IMR-90 (cell line): ENCODE measurements at regions not wholly inside any gene's neighbourhood (a gene's known extent, or its start where the extent isn't known, plus 50 kb on each side); places are given as distances from the start of the nearest gene placed in this dataset.

Experiments
- ATAC-seq: fragments of 200-7000 bp; cut with Tn5 transposase; 2 replicates; pipeline ENCODE4 v1.9.1; 2020; ENCODE audit warnings: low read depth, mild to moderate bottlenecking, moderate library complexity
- BruUV-seq: library from RNA; stranded (reverse); fragments of 400-500 nt; replicated peaks from 2 replicates; lab custom pipeline; 2021; lab: Mats Ljungman, UMichigan
- CTCF ChIA-PET: fragments of 300-600 bp; formaldehyde crosslinking; extraction: SDS; loops from one replicate; lab custom pipeline; 2021; ENCODE audit warnings: antibody characterized with exemption; lab: Yijun Ruan, JAX
- POLR2A ChIA-PET: fragments of 300-600 bp; sonication (Branson Sonifier 250); formaldehyde crosslinking; loops from one replicate; lab custom pipeline; 2022; ENCODE audit warnings: antibody characterized with exemption; ENCODE audit not compliant: unreplicated experiment; lab: Charles Lee
- DNase-seq: peaks from one replicate; pipeline ENCODE4 v3.0.0; 2013
- H2AFZ ChIP-seq: replicated peaks from 2 replicates; pipeline ENCODE3; 2013; ENCODE audit warnings: low read length, mild to moderate bottlenecking; ENCODE audit not compliant: poor library complexity
- H2AK5ac ChIP-seq: 2 replicates; pipeline ENCODE4 v1.6.1; 2013; ENCODE audit warnings: low read depth, low read length, inconsistent platforms
- H2AK9ac ChIP-seq: replicated peaks from 2 replicates; pipeline ENCODE3; 2013; ENCODE audit warnings: mild to moderate bottlenecking, low read depth, low read length, moderate library complexity; ENCODE audit not compliant: poor library complexity
- H2BK120ac ChIP-seq: 2 replicates; pipeline ENCODE4 v1.6.1; 2013; ENCODE audit warnings: low read depth, low read length, inconsistent platforms
- H2BK15ac ChIP-seq: 3 replicates; pipeline ENCODE4 v1.6.1; 2013; ENCODE audit warnings: low read depth, low read length, inconsistent platforms
- H2BK20ac ChIP-seq: 2 replicates; pipeline ENCODE4 v1.6.1; 2013; ENCODE audit warnings: low read depth, mild to moderate bottlenecking, inconsistent platforms, low read length, moderate library complexity
- H2BK5ac ChIP-seq: 2 replicates; pipeline ENCODE4 v1.6.1; 2013; ENCODE audit warnings: mild to moderate bottlenecking, low read depth, low read length, inconsistent platforms; ENCODE audit not compliant: poor library complexity, severe bottlenecking
- H3K14ac ChIP-seq: replicated peaks from 2 replicates; pipeline ENCODE4 v1.6.1; 2013; ENCODE audit warnings: low read depth, low read length, inconsistent platforms
- H3K18ac ChIP-seq: 2 replicates; pipeline ENCODE4 v1.6.1; 2013; ENCODE audit warnings: low read depth, low read length, control low read depth
- H3K23ac ChIP-seq: 2 replicates; pipeline ENCODE4 v1.6.1; 2013; ENCODE audit warnings: low read depth, low read length, inconsistent platforms
- H3K27ac ChIP-seq: 2 replicates; pipeline ENCODE4 v1.5.1; 2013; ENCODE audit warnings: mild to moderate bottlenecking, control low read depth, low read length; ENCODE audit not compliant: insufficient read depth
- H3K27me3 ChIP-seq: 2 replicates; pipeline ENCODE4 v1.6.1; 2013; ENCODE audit warnings: low read length; ENCODE audit not compliant: control insufficient read depth, insufficient read depth
- H3K36me3 ChIP-seq: 2 replicates; pipeline ENCODE4 v1.6.1; 2013; ENCODE audit warnings: low read length, mixed read lengths; ENCODE audit not compliant: control insufficient read depth, insufficient read depth
- H3K4ac ChIP-seq: 2 replicates; pipeline ENCODE4 v1.6.1; 2013; ENCODE audit warnings: low read depth, low read length, inconsistent platforms
- H3K4me1 ChIP-seq: 2 replicates; pipeline ENCODE4 v1.6.1; 2013; ENCODE audit warnings: low read length, mixed read lengths; ENCODE audit not compliant: control insufficient read depth, insufficient read depth
- H3K4me2 ChIP-seq: 2 replicates; pipeline ENCODE4 v1.6.1; 2013; ENCODE audit warnings: low read depth, mild to moderate bottlenecking, control low read depth, low read length, moderate library complexity
- H3K4me3 ChIP-seq: 2 replicates; pipeline ENCODE4 v1.5.1; 2013; ENCODE audit warnings: low read depth, mild to moderate bottlenecking, control low read depth, low read length, moderate library complexity; ENCODE audit not compliant: insufficient read depth
- H3K56ac ChIP-seq: 2 replicates; pipeline ENCODE4 v1.6.1; 2013; ENCODE audit warnings: low read length, inconsistent platforms; ENCODE audit not compliant: insufficient read depth; ENCODE audit errors: extremely low read depth
- H3K79me1 ChIP-seq, 2 experiments: 2 replicates each; pipeline ENCODE4 v1.6.1; 2013; ENCODE audit warnings: low read length in 2 of 2, inconsistent platforms in 1 of 2, low read depth in 1 of 2
- H3K9ac ChIP-seq: 2 replicates; pipeline ENCODE4 v1.6.1; 2013; ENCODE audit warnings: low read depth, low read length, control low read depth
- H3K9me1 ChIP-seq: 2 replicates; pipeline ENCODE4 v1.6.1; 2013; ENCODE audit warnings: low read length, inconsistent platforms; ENCODE audit not compliant: insufficient read depth
- H3K9me3 ChIP-seq: 2 replicates; pipeline ENCODE4 v1.6.1; 2013; ENCODE audit warnings: low read length; ENCODE audit not compliant: control insufficient read depth, insufficient read depth
- H4K20me1 ChIP-seq: 2 replicates; pipeline ENCODE4 v1.6.1; 2013; ENCODE audit warnings: low read length, inconsistent platforms; ENCODE audit not compliant: insufficient read depth
- H4K5ac ChIP-seq: 2 replicates; pipeline ENCODE4 v1.6.1; 2013; ENCODE audit warnings: mild to moderate bottlenecking, low read depth, low read length, control low read depth
- H4K8ac ChIP-seq, 2 experiments: 2 replicates each; pipeline ENCODE4 v1.6.1; 2013; ENCODE audit warnings: low read depth in 2 of 2, low read length in 2 of 2, control low read depth in 1 of 2, inconsistent platforms in 1 of 2
- H4K91ac ChIP-seq: 2 replicates; pipeline ENCODE4 v1.6.1; 2013; ENCODE audit warnings: low read depth, low read length, inconsistent platforms; ENCODE audit not compliant: insufficient read depth
- CTCF ChIP-seq: conservative IDR thresholded peaks from 2 replicates; pipeline ENCODE4 v1.5.1; 2012; ENCODE audit warnings: mild to moderate bottlenecking, low read depth, low read length, improper control_type of control experiment
- FOS ChIP-seq: fragments of 150-350 bp; IDR thresholded peaks from 2 replicates; pipeline ENCODE4 v1.6.1; 2016; ENCODE audit warnings: low read depth, low read length
- MAFK ChIP-seq: IDR thresholded peaks from 2 replicates; pipeline ENCODE4 v1.6.1; 2012; ENCODE audit warnings: low read depth, low read length, improper control_type of control experiment
- MXI1 ChIP-seq: IDR thresholded peaks from 2 replicates; pipeline ENCODE4 v1.6.1; 2012; ENCODE audit warnings: low read depth, mild to moderate bottlenecking, low read length, moderate library complexity, borderline replicate concordance
- NFE2L2 ChIP-seq: fragments of 150-350 bp; IDR thresholded peaks from 2 replicates; pipeline ENCODE4 v1.6.1; 2016; ENCODE audit warnings: low read depth, mild to moderate bottlenecking, low read length
- POLR2A ChIP-seq: IDR thresholded peaks from 2 replicates; pipeline ENCODE4 v1.6.1; 2012; ENCODE audit warnings: mild to moderate bottlenecking, low read depth, low read length
- RAD21 ChIP-seq: IDR thresholded peaks from 2 replicates; pipeline ENCODE4 v1.6.1; 2012; ENCODE audit warnings: low read length, improper control_type of control experiment
- WGBS, 2 experiments: methylation state at CpG; one replicate each; pipeline versions ENCODE4 v1.1.5 to v1.1.7; 2013; ENCODE audit warnings: missing lambda C conversion rate in 2 of 2; ENCODE audit not compliant: insufficient read length in 1 of 2; ENCODE audit errors: extremely low coverage in 2 of 2; 5-methylcytosine and 5-hydroxymethylcytosine counted together
- dilution Hi-C: fragments of 300-500 bp; cut with HindIII; formaldehyde crosslinking; loops from one replicate; pipeline ENCODE4 v1.14.3; 2018; ENCODE audit warnings: low sequenced_read_pairs; ENCODE audit not compliant: unreplicated experiment
- in situ Hi-C: fragments of 300-500 bp; cut with MboI; formaldehyde crosslinking; loops from 3 replicates; pipeline ENCODE4 v1.14.3; 2019; ENCODE audit warnings: low sequenced_read_pairs, inconsistent platforms, mixed read lengths
- intact Hi-C: fragments of 100-400 bp; cut with micrococcal nuclease; formaldehyde crosslinking; loops from 2 replicates; pipeline ENCODE4 v1.10.0; 2022

DNA sequence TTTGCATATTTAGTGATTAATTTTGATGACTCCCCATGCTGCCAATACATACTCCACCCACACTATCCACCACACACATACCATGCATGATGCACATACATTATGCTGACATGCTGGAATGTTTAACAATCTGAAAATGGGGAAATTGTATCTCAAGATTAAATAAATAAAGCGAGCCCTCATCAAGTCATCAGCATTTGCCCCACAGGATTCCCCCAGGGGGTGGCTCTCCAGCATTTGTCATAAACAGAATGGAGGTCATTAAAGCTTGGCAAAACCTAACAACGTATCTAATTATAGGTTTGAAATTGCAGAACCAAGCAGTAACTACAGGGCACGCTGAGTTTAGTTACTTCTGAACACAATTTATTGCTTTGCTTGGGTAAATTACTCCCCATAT lies 141.2 kb upstream of the TACR1 start:
- Histone ChIP-seq H3K4me3 (no peak overlapping the region), H3K18ac (no peak overlapping the region), H2BK20ac (no peak overlapping the region), H3K9me1 (no peaks in the 10 kb centered on the region), H2AFZ (no peak overlapping the region), H3K27ac (no peak overlapping the region), H4K8ac (no peak overlapping the region), H3K4ac (no peak overlapping the region), H2AK9ac (no peak overlapping the region), H2BK5ac (no peak overlapping the region), H2BK15ac (no peak overlapping the region), H3K4me2 (no peak overlapping the region), H3K79me1 (no peaks in the 10 kb centered on the region), H2AK5ac (no peak overlapping the region), H4K5ac (no peak overlapping the region), H3K36me3 (no peaks in the 10 kb centered on the region), H4K20me1 (no peaks in the 10 kb centered on the region), H3K9ac (no peak overlapping the region), H3K56ac (no peak overlapping the region), H3K23ac (no peak overlapping the region), H2BK120ac (no peak overlapping the region), H3K14ac (no peak overlapping the region), H3K27me3 (no peaks in the 10 kb centered on the region), H3K4me1 (no peaks in the 10 kb centered on the region; the same call in 1 of the 2 replicates), H4K91ac (no peak overlapping the region), H3K9me3 (no peaks in the 10 kb centered on the region)
- ATAC-seq (peak; percentile 79), DNase-seq (peak; percentile 42)
- intact Hi-C loops = no loop called here
- dilution Hi-C loops = no loop called here
- WGBS, 2 experiments = no CpG with 5 or more reads among the region's 3 CpGs
- ChIA-PET POLR2A (interaction anchor here (0.6 kb wide), 1 partner anchor 13 kb away, joined by 3 read pairs; no protein-coding TSS in a partner anchor), CTCF (no interaction called here)
- in situ Hi-C loops = no loop called here
- BruUV-seq = no TSS peak
- TF ChIP-seq RAD21 = no peak
- no peak for TF ChIP-seq NFE2L2
- no peak for TF ChIP-seq CTCF
- no peak for TF ChIP-seq MXI1
- TF ChIP-seq MAFK = peak; percentile 65
- TF ChIP-seq POLR2A = no peak
- TF ChIP-seq FOS = no peak
